ENCODE measurements at regions not wholly inside any gene's neighbourhood (a gene's known extent, or its start where the extent isn't known, plus 50 kb on each side); places are given as distances from the start of the nearest gene placed in this dataset.
"Not testable (repeated sequence)": the region's sequence is repeated elsewhere in the genome, so short reads cannot be mapped to it uniquely, and the experiment has no call there.

DNA sequence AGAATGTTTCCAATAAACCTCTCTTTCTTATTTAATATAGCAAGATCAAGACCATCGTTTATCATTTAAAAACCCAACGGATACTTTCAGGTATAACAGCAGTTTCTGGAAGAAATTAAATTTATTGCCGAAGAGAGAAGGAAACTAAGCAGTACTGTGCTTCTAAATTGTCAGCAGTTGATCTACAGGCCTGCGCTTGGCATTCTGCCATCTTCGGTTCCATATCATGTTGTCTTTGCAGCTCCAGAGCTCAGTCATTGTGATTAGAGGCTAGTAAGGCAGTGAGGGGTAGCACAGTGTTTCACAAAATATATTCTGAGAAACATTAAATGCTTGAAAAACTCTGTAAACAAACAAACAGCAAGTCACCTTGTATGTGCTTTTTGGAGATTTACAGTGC is 301.3 kb downstream of the REEP3 start:
- ATAC-seq (no peak), DNase-seq (ENCODE audit: low spot score) (no peak)
- intact Hi-C loops (cut with DNase I), result no loop called here

GRCh38 chr10:63825111-63825510 is 303.9 kb downstream of the REEP3 start:
- no peak for ATAC-seq
- intact Hi-C loops (cut with DNase I), result no loop called here
- DNase-seq (ENCODE audit: low spot score), result no peak

DNA sequence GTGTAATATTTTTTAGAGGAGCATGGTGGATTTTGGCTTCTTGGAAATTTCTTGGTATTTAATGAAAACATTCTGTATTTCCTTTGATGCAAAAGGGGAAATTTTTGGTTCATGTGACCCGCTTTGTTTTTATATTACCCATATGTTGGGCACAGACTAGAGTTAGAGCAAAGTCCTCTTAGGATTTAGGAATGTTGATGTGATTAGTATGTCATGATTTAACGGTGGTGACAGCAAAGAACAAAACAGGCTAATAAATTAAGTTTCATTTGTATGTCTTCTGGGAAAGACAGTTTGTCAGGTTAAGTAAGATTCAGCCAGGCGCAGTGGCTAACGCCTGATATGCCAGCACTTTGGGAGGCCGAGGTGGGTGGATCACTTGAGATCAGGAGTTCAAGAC is 304.6 kb downstream of the REEP3 start:
- intact Hi-C loops (cut with DNase I), result no loop called here
- DNase-seq (ENCODE audit: low spot score) (no peak), ATAC-seq (no peak)

DNA sequence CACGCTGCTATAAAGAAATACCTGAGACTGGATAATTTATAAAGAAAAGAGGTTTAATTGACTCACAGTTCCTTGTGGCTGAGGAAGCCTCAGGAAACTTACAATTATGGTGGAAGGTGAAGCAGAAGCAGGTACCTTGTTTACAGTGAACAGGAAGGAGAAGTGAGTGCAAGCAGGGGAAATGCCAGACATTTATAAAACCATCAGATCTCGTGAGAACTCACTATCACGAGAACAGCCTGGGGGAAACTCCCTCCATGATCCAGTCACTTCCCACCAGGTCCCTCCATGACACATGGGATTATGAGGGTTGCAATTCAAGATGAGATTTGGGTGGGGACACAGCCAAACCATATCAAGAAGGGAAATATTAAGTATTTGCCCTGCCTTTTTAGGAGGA is 305.8 kb downstream of the REEP3 start:
- intact Hi-C loops (cut with DNase I); ATAC-seq: not testable (repeated sequence)

GRCh38 chr10:63829020-63829419 is 307.8 kb downstream of the REEP3 start:
- DNase-seq (ENCODE audit: low spot score), result no peak
- no peak for ATAC-seq
- intact Hi-C loops (cut with DNase I), result no loop called here

More for the DNA sequence above, 305.8 kb downstream of the REEP3 start:
- not testable (repeated sequence) for DNase-seq (ENCODE audit: low spot score)

DNA sequence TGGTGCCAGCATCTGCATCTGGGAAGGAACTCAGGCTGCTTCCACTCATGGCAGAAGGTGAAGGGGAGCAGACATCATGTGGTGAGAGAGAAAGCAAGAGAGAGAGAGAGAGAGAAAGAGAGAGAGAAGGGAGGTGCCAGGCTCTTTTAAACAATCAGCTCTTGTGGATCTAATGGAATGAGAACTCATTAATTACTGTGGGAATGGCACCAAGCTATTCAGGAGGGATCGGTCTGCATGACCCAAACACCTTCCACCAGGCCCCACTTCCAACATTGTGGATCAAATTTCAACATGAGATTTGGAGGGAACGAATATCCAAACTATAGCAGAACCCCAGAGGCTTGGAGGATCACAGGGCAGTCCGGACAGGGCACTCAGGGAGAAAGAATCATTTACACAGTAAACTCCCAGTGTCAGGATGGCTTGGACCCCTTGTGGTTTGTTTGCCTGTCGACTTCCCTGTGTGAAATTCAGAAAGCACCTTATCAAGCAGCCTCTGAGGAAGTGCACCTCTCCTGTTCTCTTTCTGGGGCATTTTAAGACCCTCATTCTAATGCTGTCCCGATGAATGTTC is 308.5 kb downstream of the REEP3 start:
- intact Hi-C loops (cut with DNase I), result no loop called here
- DNase-seq (ENCODE audit: low spot score) (no peak), ATAC-seq (no peak)

DNA sequence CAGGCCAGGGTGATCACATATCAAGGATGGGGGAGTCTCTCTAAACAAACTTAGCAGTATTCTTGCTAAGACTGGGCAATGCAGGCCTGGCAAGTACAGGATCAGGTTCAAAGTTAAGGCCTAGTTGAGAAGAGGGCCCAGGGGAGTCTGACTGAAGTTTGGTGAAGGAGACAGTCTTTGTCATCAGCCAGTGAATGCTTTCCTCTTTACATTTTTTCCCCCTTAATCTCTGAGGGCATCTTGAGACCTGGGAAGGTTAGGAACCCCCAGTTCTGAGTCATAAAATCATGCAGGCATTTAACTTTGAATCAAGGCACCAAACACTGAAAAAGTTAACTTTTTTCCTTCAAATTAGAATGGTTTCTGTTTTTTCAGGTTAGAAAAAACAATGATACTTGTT is 311.5 kb downstream of the REEP3 start:
- ATAC-seq, result no peak
- no peak for DNase-seq (ENCODE audit: low spot score)
- intact Hi-C loops (cut with DNase I), result no loop called here

DNA sequence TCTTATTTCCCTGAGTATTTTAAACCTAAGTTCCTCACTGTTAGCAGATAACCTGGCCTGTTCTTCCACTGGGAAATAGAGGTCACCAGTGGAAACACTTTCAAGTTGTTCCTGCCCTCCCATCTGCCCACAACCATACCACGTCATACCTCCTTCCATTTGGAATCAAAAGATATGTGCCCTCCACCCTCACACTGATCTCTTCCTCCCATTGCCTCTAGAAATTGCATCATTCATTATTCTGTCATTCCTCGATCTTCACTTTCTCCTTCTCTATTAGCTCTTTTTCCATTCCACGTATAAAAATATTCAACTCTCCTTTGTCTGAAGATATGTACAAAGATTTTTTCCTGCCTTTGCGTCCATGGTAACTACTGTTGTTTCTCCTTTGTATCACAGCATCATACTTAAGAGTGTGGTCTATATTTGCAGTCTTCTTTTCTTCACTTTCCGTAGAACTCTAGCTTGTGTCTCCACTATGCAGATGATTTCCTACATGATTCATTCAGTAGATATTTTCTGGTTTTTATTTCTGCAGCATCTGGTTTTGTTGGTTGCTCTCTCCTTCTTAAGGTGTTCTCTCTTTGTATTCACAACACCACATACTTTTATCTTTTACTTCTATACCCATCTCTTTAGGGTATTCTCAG is 312.3 kb downstream of the REEP3 start:
- ATAC-seq, result no peak

GRCh38 chr10:63836666-63837442 is 315.7 kb downstream of the REEP3 start:
- no peak for DNase-seq (ENCODE audit: low spot score)
- no peak for ATAC-seq
- intact Hi-C loops (cut with DNase I), result no loop called here

More for the DNA sequence above, 312.3 kb downstream of the REEP3 start:
- DNase-seq (ENCODE audit: low spot score), result no peak
- intact Hi-C loops (cut with DNase I), result no loop called here

DNA sequence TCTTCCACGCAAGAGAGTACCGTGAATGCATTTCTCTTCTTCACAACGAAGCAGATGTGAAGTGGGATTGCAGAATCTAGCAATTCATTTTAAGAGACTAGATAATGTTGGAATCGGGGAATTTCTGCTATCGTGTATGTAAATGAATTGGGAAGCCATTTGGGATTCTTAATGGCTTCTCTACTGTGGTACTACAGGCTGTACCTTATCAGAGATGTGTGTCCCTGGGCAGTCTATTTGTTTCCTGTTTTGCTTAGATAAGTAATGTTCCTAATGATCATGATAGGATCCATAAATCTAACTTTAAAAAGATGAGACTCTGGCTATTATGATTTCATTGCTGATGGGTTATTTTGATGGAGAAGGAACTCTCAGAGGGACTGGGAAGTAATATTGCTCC is 320.6 kb downstream of the REEP3 start:
- DNase-seq (ENCODE audit: low spot score) (no peak), ATAC-seq (no peak)
- intact Hi-C loops (cut with DNase I), result no loop called here

DNA sequence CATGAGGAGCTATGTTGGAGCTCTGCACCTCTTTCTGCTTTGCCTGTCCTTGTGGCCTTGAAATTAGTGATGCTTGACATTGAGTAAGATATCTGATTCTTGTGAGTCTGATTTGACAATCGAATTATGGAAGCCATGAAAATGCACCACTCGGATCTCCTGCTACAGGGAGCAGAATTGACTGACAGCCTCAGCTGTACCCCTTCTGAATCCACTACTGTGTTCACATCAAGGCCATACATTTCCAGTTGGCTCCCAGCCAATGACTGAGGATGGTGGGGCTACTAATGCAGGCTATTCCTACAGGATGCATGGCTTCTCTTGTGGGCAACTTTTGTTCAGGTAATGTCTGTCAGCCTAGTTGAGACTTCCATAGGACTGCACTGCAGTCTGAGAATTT is 321.9 kb downstream of the REEP3 start:
- ATAC-seq (no peak), DNase-seq (ENCODE audit: low spot score) (no peak)
- intact Hi-C loops (cut with DNase I), result no loop called here

DNA sequence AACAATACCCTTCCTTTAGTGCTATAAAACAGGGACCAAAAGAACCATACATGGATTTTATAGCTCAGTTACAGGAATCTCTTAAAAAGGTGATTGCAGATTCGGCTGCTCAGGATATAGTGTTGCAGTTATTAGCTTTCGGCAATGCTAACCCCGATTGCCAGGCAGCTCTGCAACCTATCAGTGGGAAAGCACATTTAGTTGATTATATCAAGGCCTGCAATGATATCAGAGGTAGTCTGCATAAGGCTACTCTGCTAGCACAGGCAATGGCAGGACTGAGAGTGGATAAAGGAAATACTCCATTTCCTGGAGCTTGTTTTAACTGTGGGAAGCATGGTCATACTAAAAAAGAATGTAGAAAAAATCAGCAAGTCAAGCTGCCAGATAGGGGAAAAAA is 327.7 kb downstream of the REEP3 start:
- intact Hi-C loops (cut with DNase I); ATAC-seq; DNase-seq (ENCODE audit: low spot score): not testable (repeated sequence)

DNA sequence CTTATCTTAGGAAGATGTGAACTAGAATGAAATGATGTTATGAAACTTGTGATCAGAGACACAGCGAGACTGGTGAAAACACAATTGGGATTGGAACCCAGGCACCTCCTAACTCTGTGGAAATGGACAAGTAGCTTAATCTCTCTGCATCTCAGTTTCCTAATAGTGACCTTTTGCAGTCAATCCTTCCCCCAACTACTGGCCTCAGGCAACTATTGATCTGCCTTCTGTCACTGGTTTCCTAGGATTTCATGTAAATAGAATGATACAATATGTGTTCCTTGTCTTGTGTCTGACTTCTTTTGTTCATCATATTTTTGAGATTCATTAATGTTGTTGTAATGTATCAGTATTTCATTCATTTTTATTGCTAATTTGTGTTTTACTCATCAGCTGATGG is 341.7 kb downstream of the REEP3 start:
- no peak for ATAC-seq
- intact Hi-C loops (cut with DNase I), result no loop called here
- DNase-seq (ENCODE audit: low spot score), result no peak

- ATAC-seq, result no peak
Observed at GRCh38 chr10:63865210-63865609, 344.0 kb downstream of the REEP3 start.

DNA sequence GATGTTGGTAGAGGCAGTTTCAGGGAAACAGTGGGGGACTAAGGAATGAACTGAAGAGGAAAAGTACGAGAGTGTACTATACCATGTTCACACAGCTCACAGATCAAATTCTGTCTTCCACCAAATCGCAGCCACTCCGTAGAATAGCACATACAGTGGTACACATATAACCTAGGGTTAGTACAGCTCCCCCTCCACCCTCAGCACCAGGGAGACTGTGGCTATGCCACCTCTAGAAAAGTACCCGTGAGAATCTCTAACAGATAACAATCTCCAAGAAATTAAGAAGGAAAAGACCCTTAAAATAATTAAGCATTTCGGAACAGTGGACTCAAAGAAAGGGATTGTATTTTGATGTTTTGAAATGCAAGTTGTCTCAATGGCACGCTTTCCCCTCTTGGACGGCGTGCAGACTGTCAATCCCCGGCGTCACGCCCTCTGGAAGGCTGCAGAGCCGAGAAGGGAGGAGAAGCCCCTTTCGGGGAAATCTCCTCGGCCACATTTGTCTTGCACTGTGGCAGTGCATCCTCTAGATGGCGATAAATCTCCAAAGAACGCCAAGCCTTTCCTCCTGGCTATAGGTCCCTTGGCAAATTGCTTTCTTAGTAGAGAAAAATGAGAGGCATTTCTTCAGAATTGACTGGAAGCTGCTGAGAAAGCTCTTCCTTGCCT is 345.0 kb downstream of the REEP3 start:
- intact Hi-C loops (cut with DNase I), result no loop called here
- ATAC-seq, result peak; percentile 79

More at GRCh38 chr10:63865210-63865609, 344.0 kb downstream of the REEP3 start:
- DNase-seq (ENCODE audit: low spot score), result no peak
- intact Hi-C loops (cut with DNase I), result no loop called here

DNA sequence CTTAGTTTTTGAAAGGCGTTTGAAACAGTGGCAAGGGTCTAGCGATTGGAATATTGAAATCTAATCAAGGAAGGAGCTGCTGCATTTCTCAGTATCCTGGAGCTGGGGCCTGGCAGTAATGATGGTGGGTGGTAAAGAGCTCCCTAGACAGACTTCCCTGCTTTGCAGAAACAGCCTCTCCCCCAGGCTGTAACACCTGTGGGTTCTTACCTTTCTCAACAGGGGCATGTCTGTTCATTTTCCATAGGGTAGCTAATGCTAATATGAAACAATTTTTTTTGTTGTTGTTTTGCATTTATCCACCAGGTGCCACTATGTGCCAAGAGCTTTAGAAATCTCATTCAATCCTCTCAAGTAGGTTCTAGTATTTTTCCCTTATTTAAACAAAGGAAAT is 345.5 kb downstream of the REEP3 start:
- intact Hi-C loops (cut with DNase I), result no loop called here
- no peak for ATAC-seq
- no peak for DNase-seq (ENCODE audit: low spot score)

More for the DNA sequence above, 345.0 kb downstream of the REEP3 start:
- peak; percentile 64 for DNase-seq (ENCODE audit: low spot score)

DNA sequence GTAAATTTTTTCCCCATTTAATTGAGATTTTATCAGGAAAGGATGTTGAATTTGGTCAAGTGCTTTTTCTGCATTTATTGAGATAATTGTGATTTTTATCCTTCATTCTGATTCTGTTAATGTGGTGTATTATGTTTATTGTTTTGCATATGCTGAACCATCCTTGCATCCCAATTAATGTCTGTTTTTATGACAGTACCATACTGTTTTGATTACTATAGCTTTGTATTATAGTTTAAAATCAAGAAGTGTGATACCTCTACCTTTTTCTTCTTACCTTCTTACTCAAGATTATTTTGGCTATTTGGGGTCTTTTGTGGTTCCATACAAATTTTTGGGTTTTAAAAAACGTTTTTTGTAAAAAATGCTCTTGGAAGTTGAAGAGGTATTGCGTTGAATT is 357.2 kb downstream of the REEP3 start:
- DNase-seq (ENCODE audit: low spot score), result no peak
- no peak for ATAC-seq
- intact Hi-C loops (cut with DNase I), result no loop called here

DNA sequence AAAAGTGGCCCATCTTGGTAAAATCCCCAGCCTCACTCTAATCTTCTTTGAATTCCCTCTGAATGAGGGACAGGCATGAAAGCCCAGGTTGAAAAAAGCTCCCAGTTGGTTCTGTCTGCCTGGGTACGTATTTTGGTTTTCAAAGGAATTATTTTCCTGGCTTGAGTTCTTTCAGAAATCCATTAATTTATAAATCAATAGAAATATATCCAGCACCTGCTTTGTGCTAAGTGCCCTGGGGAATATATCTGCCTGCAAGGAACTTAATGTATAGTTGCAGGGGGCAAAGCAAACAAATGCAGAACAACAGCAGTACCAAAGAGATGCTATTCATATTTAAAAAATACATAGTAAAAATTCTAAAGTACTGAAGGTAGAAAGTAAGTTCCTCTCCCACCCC is 362.7 kb downstream of the REEP3 start:
- no peak for ATAC-seq
- intact Hi-C loops (cut with DNase I), result no loop called here
- no peak for DNase-seq (ENCODE audit: low spot score)

GRCh38 chr10:63884426-63884825 is 363.2 kb downstream of the REEP3 start:
- no peak for ATAC-seq
- intact Hi-C loops (cut with DNase I), result no loop called here
- DNase-seq (ENCODE audit: low spot score), result no peak

- ATAC-seq, result no peak
- intact Hi-C loops (cut with DNase I), result no loop called here
- DNase-seq (ENCODE audit: low spot score), result no peak
Observed at GRCh38 chr10:63885156-63885555, 364.0 kb downstream of the REEP3 start.

Measured in sciatic nerve (tissue), 2 donors.